Neuronal stem cell (in vitro differentiated cells): ENCODE measurements at regions not wholly inside any gene's neighbourhood (a gene's known extent, or its start where the extent isn't known, plus 50 kb on each side); places are given as distances from the start of the nearest gene placed in this dataset.

Experiments
- DNase-seq: peaks from one replicate; pipeline ENCODE4 v3.0.0-alpha.2; 2013; ENCODE audit warnings: low spot score
- H2AFZ ChIP-seq: one replicate; pipeline ENCODE4 v1.6.1; 2013; ENCODE audit warnings: mild to moderate bottlenecking, low read length, inconsistent platforms
- H2AK5ac ChIP-seq: 2 replicates; pipeline ENCODE4 v1.6.1; 2013; ENCODE audit warnings: low read depth, mild to moderate bottlenecking, inconsistent platforms, low read length, moderate library complexity, mixed read lengths
- H2BK120ac ChIP-seq: 2 replicates; pipeline ENCODE4 v1.6.1; 2013; ENCODE audit warnings: low read depth, mild to moderate bottlenecking, inconsistent platforms, low read length, moderate library complexity, mixed read lengths
- H2BK12ac ChIP-seq: one replicate; pipeline ENCODE4 v1.6.1; 2013; ENCODE audit warnings: low read length, inconsistent platforms
- H2BK15ac ChIP-seq: 2 replicates; pipeline ENCODE4 v1.6.1; 2013; ENCODE audit warnings: mild to moderate bottlenecking, low read length, inconsistent platforms, mixed read lengths
- H2BK5ac ChIP-seq: one replicate; pipeline ENCODE4 v1.6.1; 2013; ENCODE audit warnings: inconsistent platforms, mild to moderate bottlenecking, low read length, moderate library complexity
- H3K14ac ChIP-seq: one replicate; pipeline ENCODE4 v1.6.1; 2013; ENCODE audit warnings: low read length, inconsistent platforms
- H3K18ac ChIP-seq: 2 replicates; pipeline ENCODE4 v1.6.1; 2013; ENCODE audit warnings: low read length, inconsistent platforms
- H3K23ac ChIP-seq: 2 replicates; pipeline ENCODE4 v1.6.1; 2013; ENCODE audit warnings: low read depth, mild to moderate bottlenecking, mixed read lengths, low read length, inconsistent platforms; ENCODE audit not compliant: poor library complexity
- H3K27ac ChIP-seq: replicated peaks from 3 replicates; pipeline ENCODE4 v1.5.1; 2013; ENCODE audit warnings: low read length, inconsistent platforms
- H3K27me3 ChIP-seq, 3 experiments: 2 replicates each; pipeline ENCODE4 v1.6.1; 2013; ENCODE audit warnings: low read length in 3 of 3, mild to moderate bottlenecking in 2 of 3, inconsistent platforms in 1 of 3, low read depth in 1 of 3, mixed read lengths in 1 of 3, moderate library complexity in 1 of 3; ENCODE audit not compliant: control insufficient read depth in 3 of 3, insufficient read depth in 3 of 3
- H3K36me3 ChIP-seq, 2 donors: replicated peaks in 1 of 2; 2 replicates each; pipeline ENCODE4 v1.6.1; 2013; ENCODE audit warnings: low read length in 2 of 2; ENCODE audit not compliant: control insufficient read depth in 2 of 2, insufficient read depth in 2 of 2
- H3K4ac ChIP-seq: 2 replicates; pipeline ENCODE4 v1.6.1; 2013; ENCODE audit warnings: inconsistent platforms, mild to moderate bottlenecking, low read length, moderate library complexity
- H3K4me1 ChIP-seq, 2 donors: 1 replicate in 1 of 2; 2 replicates in 1 of 2; pipeline ENCODE4 v1.6.1; 2013; ENCODE audit warnings: low read length in 2 of 2, low read depth in 1 of 2; ENCODE audit not compliant: control insufficient read depth in 2 of 2, insufficient read depth in 1 of 2
- H3K4me2 ChIP-seq: one replicate; pipeline ENCODE4 v1.6.1; 2013; ENCODE audit warnings: mild to moderate bottlenecking, low read length, inconsistent platforms; ENCODE audit not compliant: insufficient read depth, poor library complexity, severe bottlenecking
- H3K4me3 ChIP-seq, 2 donors: 2 replicates each; pipeline ENCODE4 v1.5.1; 2013; ENCODE audit warnings: low read length in 2 of 2, mild to moderate bottlenecking in 2 of 2, inconsistent platforms in 1 of 2, moderate library complexity in 1 of 2
- H3K79me1 ChIP-seq: one replicate; pipeline ENCODE4 v1.6.1; 2013; ENCODE audit warnings: low read depth, mild to moderate bottlenecking, inconsistent platforms, low read length, moderate library complexity
- H3K9ac ChIP-seq: one replicate; pipeline ENCODE4 v1.6.1; 2013; ENCODE audit warnings: mild to moderate bottlenecking, low read depth, low read length, inconsistent platforms; ENCODE audit not compliant: poor library complexity
- H3K9me3 ChIP-seq, 2 donors: replicated peaks in 1 of 2; 2 replicates each; pipeline versions ENCODE3 to v1.6.1; 2013; ENCODE audit warnings: low read length in 2 of 2, mild to moderate bottlenecking in 2 of 2, inconsistent platforms in 1 of 2, low read depth in 1 of 2, mixed read lengths in 1 of 2, moderate library complexity in 1 of 2; ENCODE audit not compliant: control insufficient read depth in 2 of 2, insufficient read depth in 1 of 2
- H4K8ac ChIP-seq: one replicate; pipeline ENCODE4 v1.6.1; 2013; ENCODE audit warnings: low read depth, mild to moderate bottlenecking, inconsistent platforms, low read length, moderate library complexity
- H4K91ac ChIP-seq: one replicate; pipeline ENCODE4 v1.6.1; 2013; ENCODE audit warnings: low read length, low read depth, mild to moderate bottlenecking, inconsistent platforms; ENCODE audit not compliant: poor library complexity
- WGBS, 2 donors: extraction: QIAGEN DNeasy Blood & Tissue Kit; methylation state at CpG; one replicate each; pipeline ENCODE4 v1.1.7; 2013; ENCODE audit warnings: missing lambda C conversion rate in 2 of 2, mixed read lengths in 1 of 2; ENCODE audit not compliant: insufficient read length in 2 of 2, insufficient replicate concordance in 1 of 2; ENCODE audit errors: extremely low coverage in 2 of 2; 5-methylcytosine and 5-hydroxymethylcytosine counted together

DNA sequence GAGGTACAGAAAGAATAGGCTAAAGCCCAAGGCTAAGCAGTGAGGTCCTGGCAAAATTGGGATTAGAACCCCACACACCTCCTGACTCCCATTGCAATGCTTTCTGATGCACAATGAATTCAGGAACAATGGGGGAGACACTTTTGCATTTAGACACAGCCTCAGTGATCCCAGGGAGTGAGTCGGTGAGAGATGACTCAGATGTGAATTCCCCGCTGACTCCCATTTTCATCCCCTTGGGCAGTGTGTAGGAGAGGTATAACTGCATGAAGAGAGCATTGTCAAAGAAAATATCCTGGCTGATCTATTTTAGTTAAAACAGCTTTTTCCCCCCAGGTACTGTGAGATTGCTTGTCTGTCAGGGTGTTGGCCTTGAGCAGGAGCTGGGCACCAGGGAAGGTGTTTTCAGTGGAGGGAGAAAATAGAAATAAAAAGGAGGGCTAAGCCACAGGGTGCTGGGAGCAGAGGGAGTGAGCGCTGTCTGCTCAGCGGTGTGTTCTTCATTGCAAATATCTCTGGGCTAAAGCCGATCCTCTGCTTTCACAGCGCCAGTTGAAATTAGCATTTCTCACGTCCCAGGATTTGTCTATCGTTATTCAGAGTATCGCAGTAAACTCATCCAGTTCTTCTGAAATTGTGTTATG, 247.7 kb upstream of the PTBP2 start:
- H3K9ac ChIP-seq: no peak overlapping the region
- H2BK15ac ChIP-seq: no peak overlapping the region
- peak overlapping the region; percentile 71 for H2AFZ ChIP-seq
- H3K4me1 ChIP-seq: peaks cover 9 to 19% of the 10 kb centered on the region in 2 donors
- no peak overlapping the region for H3K23ac ChIP-seq
- H3K18ac ChIP-seq: no peak overlapping the region
- no peak overlapping the region for H4K8ac ChIP-seq
- no peak overlapping the region for H3K27ac ChIP-seq
- no CpG with 5 or more reads among the region's 9 CpGs for WGBS, 2 donors
- H3K79me1 ChIP-seq: no peaks in the 10 kb centered on the region
- no peak overlapping the region for H3K4me3 ChIP-seq
- H2BK12ac ChIP-seq: no peak overlapping the region
- H3K36me3 ChIP-seq: no peaks in the 10 kb centered on the region
- no peak overlapping the region for H3K4ac ChIP-seq
- peaks cover 0 to 2% of the 10 kb centered on the region in 2 donors for H3K9me3 ChIP-seq
- no peaks in the 10 kb centered on the region for H3K27me3 ChIP-seq
- H2AK5ac ChIP-seq: no peak overlapping the region
- H2BK5ac ChIP-seq: no peak overlapping the region
- no peak overlapping the region for H3K4me2 ChIP-seq
- H4K91ac ChIP-seq: no peak overlapping the region
- no peak for DNase-seq
- H2BK120ac ChIP-seq: no peak overlapping the region
- H3K14ac ChIP-seq: no peak overlapping the region

GRCh38 chr1:96474985-96475743, 246.4 kb upstream of the PTBP2 start:
- peaks cover 9 to 19% of the 10 kb centered on the region in 2 donors for H3K4me1 ChIP-seq
- peak overlapping the region; percentile 56 for H3K18ac ChIP-seq
- no CpG with 5 or more reads among the region's 7 CpGs for WGBS, 2 donors
- H3K4ac ChIP-seq: no peak overlapping the region
- no peak overlapping the region for H3K4me3 ChIP-seq
- no peak overlapping the region for H2BK5ac ChIP-seq
- H2BK15ac ChIP-seq: no peak overlapping the region
- H2BK120ac ChIP-seq: no peak overlapping the region
- H3K27ac ChIP-seq: no peak overlapping the region
- peak overlapping the region; percentile 71 for H2AFZ ChIP-seq
- H3K23ac ChIP-seq: no peak overlapping the region
- no peak overlapping the region for H2AK5ac ChIP-seq
- H3K9me3 ChIP-seq: peaks cover 0 to 2% of the 10 kb centered on the region in 2 donors
- H2BK12ac ChIP-seq: no peak overlapping the region
- H3K27me3 ChIP-seq: no peaks in the 10 kb centered on the region
- H3K14ac ChIP-seq: no peak overlapping the region
- H4K8ac ChIP-seq: no peak overlapping the region
- H3K79me1 ChIP-seq: no peaks in the 10 kb centered on the region
- H3K4me2 ChIP-seq: no peak overlapping the region
- no peak overlapping the region for H3K9ac ChIP-seq
- no peak for DNase-seq
- no peaks in the 10 kb centered on the region for H3K36me3 ChIP-seq
- no peak overlapping the region for H4K91ac ChIP-seq

DNA sequence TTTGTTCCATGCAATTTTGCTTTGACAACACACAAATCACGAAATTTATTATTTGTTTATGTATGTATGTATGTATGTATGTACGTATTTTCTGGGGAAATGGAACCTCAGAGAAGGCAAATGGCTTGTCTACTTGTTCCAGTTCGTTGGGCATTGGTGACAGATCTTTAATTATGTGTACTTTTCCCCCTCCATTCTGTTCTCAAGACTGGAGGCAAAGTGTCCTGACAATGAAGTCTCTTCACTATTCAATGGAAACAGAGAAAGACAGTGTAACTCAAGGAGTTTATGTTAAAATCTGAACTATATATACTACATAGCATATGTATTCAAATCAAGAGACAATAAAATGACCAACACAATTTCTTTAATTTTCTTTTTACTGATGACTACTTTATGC, 245.7 kb upstream of the PTBP2 start:
- Histone ChIP-seq H2BK5ac (no peak overlapping the region), H3K14ac (no peak overlapping the region), H3K4me2 (no peak overlapping the region), H2BK120ac (no peak overlapping the region), H3K18ac (no peak overlapping the region), H3K23ac (no peak overlapping the region), H2BK12ac (no peak overlapping the region), H3K27ac (no peak overlapping the region), H3K79me1 (no peaks in the 10 kb centered on the region), H4K8ac (no peak overlapping the region), H3K9ac (no peak overlapping the region), H3K9me3 (peaks cover 0 to 1% of the 10 kb centered on the region in 2 donors), H2AK5ac (no peak overlapping the region), H3K36me3 (no peaks in the 10 kb centered on the region), H3K27me3 (no peaks in the 10 kb centered on the region), H2AFZ (no peak overlapping the region), H2BK15ac (no peak overlapping the region), H3K4ac (no peak overlapping the region), H4K91ac (no peak overlapping the region), H3K4me1 (peaks cover 9 to 19% of the 10 kb centered on the region in 2 donors), H3K4me3 (no peak overlapping the region)
- DNase-seq: no peak
- no CpG with 5 or more reads among the region's 3 CpGs for WGBS, 2 donors

DNA sequence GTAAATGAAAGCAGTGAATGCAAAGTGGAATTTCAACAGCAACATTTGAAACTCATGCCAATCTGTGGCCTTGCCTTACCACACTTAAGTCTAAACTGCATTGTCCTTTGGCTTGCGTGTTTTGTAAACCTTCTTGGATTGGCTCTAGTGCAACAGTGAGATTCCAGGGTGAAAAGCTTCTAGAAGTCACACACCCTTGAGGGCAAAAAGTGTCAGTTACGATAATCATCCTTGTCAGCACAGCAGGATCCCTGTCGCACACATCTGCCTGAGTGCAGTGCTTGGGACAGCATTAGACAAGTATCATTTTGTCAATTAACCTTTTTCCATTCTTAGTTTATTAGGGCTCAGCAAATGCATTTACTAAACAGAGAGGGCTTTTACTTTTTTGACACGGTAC, 243.4 kb upstream of the PTBP2 start:
- Histone ChIP-seq H2BK120ac (no peak overlapping the region), H2BK5ac (no peak overlapping the region), H3K4me1 (peaks cover 14 to 21% of the 10 kb centered on the region in 2 donors), H3K14ac (no peak overlapping the region), H3K4me3 (no peak overlapping the region), H3K18ac (no peak overlapping the region), H2AK5ac (no peak overlapping the region), H2AFZ (no peak overlapping the region), H3K4me2 (no peak overlapping the region), H3K9ac (no peak overlapping the region), H3K23ac (no peak overlapping the region), H3K27ac (no peak overlapping the region), H3K9me3 (no peaks in the 10 kb centered on the region), H4K8ac (no peak overlapping the region), H4K91ac (no peak overlapping the region), H3K36me3 (no peaks in the 10 kb centered on the region), H3K4ac (no peak overlapping the region), H3K79me1 (no peaks in the 10 kb centered on the region), H3K27me3 (no peaks in the 10 kb centered on the region), H2BK15ac (no peak overlapping the region), H2BK12ac (no peak overlapping the region)
- no CpG with 5 or more reads among the region's 4 CpGs for WGBS, 2 donors
- no peak for DNase-seq
